GM12878 (cell line): ENCODE measurements at regions not wholly inside any gene's neighbourhood (a gene's known extent, or its start where the extent isn't known, plus 50 kb on each side); places are given as distances from the start of the nearest gene placed in this dataset.

ENCODE experiments used
- CEBPB ChIP-seq, 2 experiments: fragments of 150-350 bp in 1 of 2; IDR thresholded peaks; 2 replicates each; pipeline ENCODE4 v1.6.1; 2012 to 2014; ENCODE audit warnings: low read depth in 2 of 2, low read length in 2 of 2, borderline replicate concordance in 1 of 2, inconsistent platforms in 1 of 2
- CREB1 ChIP-seq: IDR thresholded peaks from 2 replicates; pipeline ENCODE4 v1.6.1; 2012; ENCODE audit warnings: low read depth, mild to moderate bottlenecking, inconsistent platforms
- FOS ChIP-seq: IDR thresholded peaks from 3 replicates; pipeline ENCODE4 v1.6.1; 2011; ENCODE audit warnings: borderline replicate concordance; ENCODE audit not compliant: insufficient read length; ENCODE audit errors: extremely low read depth
- GATAD2B ChIP-seq: fragments of 450-650 bp; conservative IDR thresholded peaks from 2 replicates; pipeline ENCODE4 v1.6.1; 2017; ENCODE audit warnings: low read depth, mild to moderate bottlenecking, moderate library complexity
- MXI1 ChIP-seq: fragments of 150-350 bp; IDR thresholded peaks from 2 replicates; pipeline ENCODE4 v1.6.1; 2011; ENCODE audit warnings: low read depth, mild to moderate bottlenecking, inconsistent platforms, low read length, improper control_type of control experiment
- MYC ChIP-seq: IDR thresholded peaks from 2 replicates; pipeline ENCODE4 v1.6.1; 2011; ENCODE audit warnings: mild to moderate bottlenecking, low read length, moderate library complexity, inconsistent platforms; ENCODE audit not compliant: insufficient read depth, insufficient replicate concordance, insufficient read length, severe bottlenecking
- POLR2A ChIP-seq: IDR thresholded peaks from 2 replicates; pipeline ENCODE4 v1.6.1; 2011; ENCODE audit warnings: low read depth, mild to moderate bottlenecking, low read length
- RCOR1 ChIP-seq: conservative IDR thresholded peaks from 2 replicates; pipeline ENCODE4 v1.6.1; 2012; ENCODE audit warnings: low read depth, low read length, improper control_type of control experiment
- TAF1 ChIP-seq: IDR thresholded peaks from 2 replicates; pipeline ENCODE4 v1.6.1; 2011; ENCODE audit warnings: mild to moderate bottlenecking, low read depth, low read length, borderline replicate concordance
- YBX1 ChIP-seq: fragments of 450-650 bp; IDR thresholded peaks from 2 replicates; pipeline ENCODE4 v1.6.1; 2016; ENCODE audit warnings: antibody characterized with exemption
- ZNF217 ChIP-seq: fragments of 450-650 bp; IDR thresholded peaks from 2 replicates; pipeline ENCODE4 v1.6.1; 2017; ENCODE audit warnings: antibody characterized with exemption, mild to moderate bottlenecking
- TF ChIP-seq, protein P1 (sequence below), 3 experiments: IDR thresholded peaks in 2 of 3; conservative IDR thresholded peaks in 1 of 3; 2 replicates each; pipeline ENCODE4 v1.5.1; 2011; ENCODE audit warnings: low read depth in 3 of 3, low read length in 3 of 3, mild to moderate bottlenecking in 3 of 3, control low read depth in 2 of 3, moderate library complexity in 2 of 3, inconsistent platforms in 1 of 3, mixed read lengths in 1 of 3; ENCODE audit not compliant: control insufficient read depth in 2 of 3, insufficient read depth in 1 of 3; ENCODE audit errors: extremely low read depth in 1 of 3

DNA sequence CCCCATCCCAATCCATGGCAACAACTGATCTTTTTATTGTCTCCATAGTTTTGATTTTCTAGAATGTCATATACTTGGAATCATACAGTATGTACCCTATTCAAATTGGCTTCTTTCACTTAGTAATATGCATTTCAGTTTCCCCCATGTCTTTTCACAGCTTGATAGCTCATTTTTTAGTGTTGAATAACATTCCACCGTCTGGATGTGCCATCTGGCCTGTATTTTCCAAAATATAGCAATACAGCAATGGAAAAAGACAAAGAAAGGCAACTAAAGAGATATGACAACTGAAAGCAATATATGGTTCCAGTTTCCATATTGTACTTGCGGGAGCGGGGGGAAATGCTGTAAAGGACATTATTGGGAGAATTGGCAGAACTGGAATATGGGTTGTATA is 166.4 kb upstream of the NT5E start:
- TF ChIP-seq ZNF217 = no peak
- TF ChIP-seq, protein P1, sequence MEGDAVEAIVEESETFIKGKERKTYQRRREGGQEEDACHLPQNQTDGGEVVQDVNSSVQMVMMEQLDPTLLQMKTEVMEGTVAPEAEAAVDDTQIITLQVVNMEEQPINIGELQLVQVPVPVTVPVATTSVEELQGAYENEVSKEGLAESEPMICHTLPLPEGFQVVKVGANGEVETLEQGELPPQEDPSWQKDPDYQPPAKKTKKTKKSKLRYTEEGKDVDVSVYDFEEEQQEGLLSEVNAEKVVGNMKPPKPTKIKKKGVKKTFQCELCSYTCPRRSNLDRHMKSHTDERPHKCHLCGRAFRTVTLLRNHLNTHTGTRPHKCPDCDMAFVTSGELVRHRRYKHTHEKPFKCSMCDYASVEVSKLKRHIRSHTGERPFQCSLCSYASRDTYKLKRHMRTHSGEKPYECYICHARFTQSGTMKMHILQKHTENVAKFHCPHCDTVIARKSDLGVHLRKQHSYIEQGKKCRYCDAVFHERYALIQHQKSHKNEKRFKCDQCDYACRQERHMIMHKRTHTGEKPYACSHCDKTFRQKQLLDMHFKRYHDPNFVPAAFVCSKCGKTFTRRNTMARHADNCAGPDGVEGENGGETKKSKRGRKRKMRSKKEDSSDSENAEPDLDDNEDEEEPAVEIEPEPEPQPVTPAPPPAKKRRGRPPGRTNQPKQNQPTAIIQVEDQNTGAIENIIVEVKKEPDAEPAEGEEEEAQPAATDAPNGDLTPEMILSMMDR (IDR thresholded peaks at IDR 0.05 in 2 of 3, conservative IDR thresholded peaks at IDR 0.05 in 1 of 3; ENCODE audit: control insufficient read depth in 2 of 3, extremely low read depth in 1 of 3, insufficient read depth in 1 of 3, low read depth in 3 of 3, low read length in 3 of 3) = no peak
- no peak for TF ChIP-seq YBX1
- no peak for TF ChIP-seq GATAD2B
- TF ChIP-seq MXI1 = no peak
- TF ChIP-seq RCOR1 = no peak
- no peak for TF ChIP-seq POLR2A
- TF ChIP-seq TAF1 = no peak
- no peak for TF ChIP-seq CEBPB (IDR thresholded peaks at IDR 0.05; ENCODE audit: borderline replicate concordance in 1 of 2, low read depth in 2 of 2, low read length in 2 of 2)
- TF ChIP-seq FOS = no peak
- TF ChIP-seq CREB1 = no peak
- no peak for TF ChIP-seq MYC
